GM12892 (cell line): ENCODE measurements at regions not wholly inside any gene's neighbourhood (a gene's known extent, or its start where the extent isn't known, plus 50 kb on each side); places are given as distances from the start of the nearest gene placed in this dataset.

Experiments
- POLR2A ChIP-seq: IDR thresholded peaks from 2 replicates; pipeline ENCODE4 v1.6.1; 2011; ENCODE audit warnings: low read depth, low read length, control low read depth
- POLR2AphosphoS5 ChIP-seq: IDR thresholded peaks from 2 replicates; pipeline ENCODE4 v1.6.1; 2011; ENCODE audit warnings: low read depth, low read length, control low read depth
- TAF1 ChIP-seq: IDR thresholded peaks from 2 replicates; pipeline ENCODE4 v1.6.1; 2011; ENCODE audit warnings: low read depth, mild to moderate bottlenecking, control low read depth, low read length, borderline replicate concordance

DNA sequence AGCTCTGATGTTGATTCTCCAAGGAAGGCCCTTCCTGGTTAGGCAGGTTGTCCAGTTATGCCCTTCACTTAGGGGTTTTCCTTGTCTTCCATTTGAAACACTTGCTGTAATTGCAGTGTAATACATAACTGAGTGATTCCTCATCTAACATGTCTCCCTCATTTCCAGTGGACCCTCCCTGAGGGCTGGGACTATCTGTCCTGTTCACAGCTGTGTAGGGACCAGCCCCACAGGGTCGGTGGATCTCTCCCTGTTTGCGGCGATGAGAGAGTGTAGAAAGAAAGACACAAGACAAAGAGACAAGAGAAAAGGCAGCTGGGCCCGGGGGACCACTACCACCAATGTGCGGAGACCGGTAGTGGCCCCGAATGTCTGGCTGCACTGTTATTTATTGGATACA, 135.9 kb upstream of the EEPD1 start:
- TF ChIP-seq POLR2A: no peak
- no peak for TF ChIP-seq POLR2AphosphoS5
- no peak for TF ChIP-seq TAF1
